Neural cell (in vitro differentiated cells): ENCODE measurements at regions not wholly inside any gene's neighbourhood (a gene's known extent, or its start where the extent isn't known, plus 50 kb on each side); places are given as distances from the start of the nearest gene placed in this dataset.
A peak's percentile ranks its signal among the peaks of the same experiment; 100 is the strongest.
"Not testable (repeated sequence)": the region's sequence is repeated elsewhere in the genome, so short reads cannot be mapped to it uniquely, and the experiment has no call there.

Source experiments
- H2AFZ ChIP-seq: fragments of 200-600, 300-800 bp; sonication (generic), shearing (Covaris generic); 2 replicates; pipeline ENCODE4 v1.6.0; 2014; ENCODE audit warnings: low read depth, mild to moderate bottlenecking, antibody characterized with exemption, low read length, moderate library complexity
- H3F3A ChIP-seq: fragments of 200-600 bp; shearing (Covaris generic); 2 replicates; pipeline ENCODE4 v1.6.1; 2016; ENCODE audit warnings: mild to moderate bottlenecking, moderate library complexity, mixed read lengths, antibody characterized with exemption, low read length; ENCODE audit not compliant: insufficient read depth, poor library complexity, severe bottlenecking
- H3K27ac ChIP-seq: fragments of 200-600, 300-800 bp; sonication (generic), shearing (Covaris generic); 2 replicates; pipeline ENCODE4 v1.5.1; 2014; ENCODE audit warnings: mild to moderate bottlenecking, low read length, moderate library complexity
- H3K27me3 ChIP-seq: fragments of 300-800, 200-600 bp; sonication (generic), shearing (Covaris generic); 2 replicates; pipeline ENCODE4 v1.6.0; 2014; ENCODE audit warnings: mild to moderate bottlenecking, low read depth, low read length, moderate library complexity; ENCODE audit not compliant: insufficient read depth
- H3K36me3 ChIP-seq: fragments of 300-800, 200-600 bp; sonication (generic), shearing (Covaris generic); 2 replicates; pipeline ENCODE4 v1.5.1; 2014; ENCODE audit warnings: mild to moderate bottlenecking, antibody characterized with exemption, low read length, moderate library complexity; ENCODE audit not compliant: insufficient read depth
- H3K4me2 ChIP-seq: fragments of 300-800, 200-600 bp; sonication (generic), shearing (Covaris generic); 2 replicates; pipeline ENCODE4 v1.6.0; 2014; ENCODE audit warnings: mild to moderate bottlenecking, low read length
- H3K4me3 ChIP-seq: fragments of 300-800, 200-600 bp; sonication (generic), shearing (Covaris generic); 2 replicates; pipeline ENCODE4 v1.5.1; 2014; ENCODE audit warnings: mild to moderate bottlenecking, low read length, moderate library complexity
- H3K79me2 ChIP-seq: fragments of 200-600 bp; shearing (Covaris generic); replicated peaks from 2 replicates; pipeline ENCODE4 v1.6.0; 2014; ENCODE audit warnings: mild to moderate bottlenecking, low read length, moderate library complexity; ENCODE audit not compliant: insufficient read depth
- H3K9ac ChIP-seq: fragments of 300-800, 200-600 bp; sonication (generic), shearing (Covaris generic); 2 replicates; pipeline ENCODE4 v1.6.1; 2016; ENCODE audit warnings: mild to moderate bottlenecking, low read length, mixed read lengths
- H3K9me2 ChIP-seq: fragments of 200-600 bp; shearing (Covaris generic); 2 replicates; pipeline ENCODE4 v1.6.1; 2016; ENCODE audit warnings: mild to moderate bottlenecking, low read length, mixed read lengths; ENCODE audit not compliant: insufficient read depth
- H3K9me3 ChIP-seq: fragments of 200-600, 300-800 bp; sonication (generic), shearing (Covaris generic); 2 replicates; pipeline ENCODE4 v1.6.1; 2016; ENCODE audit warnings: mild to moderate bottlenecking, mixed run types, low read length, moderate library complexity, mixed read lengths
- H4K20me1 ChIP-seq: fragments of 200-600 bp; shearing (Covaris generic); 2 replicates; pipeline ENCODE4 v1.6.1; 2016; ENCODE audit warnings: mild to moderate bottlenecking, mixed run types; ENCODE audit not compliant: insufficient read depth
- EP300 ChIP-seq: fragments of 450-650 bp; conservative IDR thresholded peaks from 2 replicates; pipeline ENCODE4 v1.6.1; 2014; ENCODE audit warnings: antibody characterized with exemption, mild to moderate bottlenecking, moderate library complexity; ENCODE audit not compliant: poor library complexity, severe bottlenecking
- EZH2 ChIP-seq: fragments of 200-600, 300-800 bp; shearing (Covaris generic), sonication (generic); IDR thresholded peaks from 2 replicates; pipeline ENCODE4 v1.6.1; 2014; ENCODE audit warnings: antibody characterized with exemption, low read length, borderline replicate concordance, mild to moderate bottlenecking; ENCODE audit not compliant: insufficient read depth, poor library complexity, severe bottlenecking
- MXI1 ChIP-seq: fragments of 450-650 bp; conservative IDR thresholded peaks from 2 replicates; pipeline ENCODE4 v1.6.1; 2014; ENCODE audit warnings: antibody characterized with exemption, mild to moderate bottlenecking; ENCODE audit not compliant: poor library complexity, severe bottlenecking
- POLR2AphosphoS5 ChIP-seq: IDR thresholded peaks from 2 replicates; pipeline ENCODE4 v1.6.1; 2012
- RAD21 ChIP-seq: fragments of 450-650 bp; conservative IDR thresholded peaks from 2 replicates; pipeline ENCODE4 v1.6.1; 2014; ENCODE audit warnings: antibody characterized with exemption, mild to moderate bottlenecking, moderate library complexity
- REST ChIP-seq: IDR thresholded peaks from 2 replicates; pipeline ENCODE4 v1.6.1; 2012; ENCODE audit warnings: borderline replicate concordance
- SMC3 ChIP-seq: fragments of 450-650 bp; conservative IDR thresholded peaks from 2 replicates; pipeline ENCODE4 v1.6.1; 2014; ENCODE audit warnings: antibody characterized with exemption, mild to moderate bottlenecking, moderate library complexity; ENCODE audit not compliant: poor library complexity
- TAF1 ChIP-seq: IDR thresholded peaks from 2 replicates; pipeline ENCODE4 v1.6.1; 2012; ENCODE audit warnings: low read depth
- TF ChIP-seq, protein P1 (sequence below): fragments of 450-650 bp; IDR thresholded peaks from 2 replicates; pipeline ENCODE4 v1.5.1; 2014; ENCODE audit warnings: antibody characterized with exemption, mild to moderate bottlenecking, moderate library complexity; ENCODE audit not compliant: poor library complexity, severe bottlenecking

DNA sequence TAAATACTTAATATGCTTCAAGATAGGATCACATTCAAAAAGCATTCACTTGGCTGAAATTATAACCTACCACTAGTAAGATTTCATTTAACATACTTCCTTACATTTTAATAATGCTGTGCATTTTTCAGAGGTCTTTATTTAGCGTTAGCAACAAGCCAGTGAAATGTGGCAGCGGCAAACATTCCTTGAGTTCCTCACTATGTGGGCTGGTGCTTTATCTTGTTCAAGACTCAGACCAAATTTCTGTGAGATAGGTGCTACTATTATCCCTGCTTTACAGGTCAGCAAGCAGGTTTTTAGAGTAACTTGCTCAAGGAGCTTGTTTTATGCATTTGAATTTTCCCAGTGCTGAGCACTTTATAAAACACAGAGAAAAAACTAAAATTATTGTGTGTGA is 132.7 kb downstream of the PLPPR4 start:
- no peaks in the 10 kb centered on the region for H4K20me1 ChIP-seq
- no peaks in the 10 kb centered on the region for H3K9me2 ChIP-seq
- no peak overlapping the region for H3K9ac ChIP-seq
- H3K9me3 ChIP-seq, result no peaks in the 10 kb centered on the region
- H3K4me3 ChIP-seq, result no peak overlapping the region
- no peaks in the 10 kb centered on the region for H3K36me3 ChIP-seq
- H2AFZ ChIP-seq, result no peak overlapping the region
- no peak overlapping the region for H3K4me2 ChIP-seq
- peak overlapping the region; percentile 61 for H3K27ac ChIP-seq
- H3F3A ChIP-seq, result no peaks in the 10 kb centered on the region
- H3K27me3 ChIP-seq, result no peaks in the 10 kb centered on the region
- TF ChIP-seq, protein P1, sequence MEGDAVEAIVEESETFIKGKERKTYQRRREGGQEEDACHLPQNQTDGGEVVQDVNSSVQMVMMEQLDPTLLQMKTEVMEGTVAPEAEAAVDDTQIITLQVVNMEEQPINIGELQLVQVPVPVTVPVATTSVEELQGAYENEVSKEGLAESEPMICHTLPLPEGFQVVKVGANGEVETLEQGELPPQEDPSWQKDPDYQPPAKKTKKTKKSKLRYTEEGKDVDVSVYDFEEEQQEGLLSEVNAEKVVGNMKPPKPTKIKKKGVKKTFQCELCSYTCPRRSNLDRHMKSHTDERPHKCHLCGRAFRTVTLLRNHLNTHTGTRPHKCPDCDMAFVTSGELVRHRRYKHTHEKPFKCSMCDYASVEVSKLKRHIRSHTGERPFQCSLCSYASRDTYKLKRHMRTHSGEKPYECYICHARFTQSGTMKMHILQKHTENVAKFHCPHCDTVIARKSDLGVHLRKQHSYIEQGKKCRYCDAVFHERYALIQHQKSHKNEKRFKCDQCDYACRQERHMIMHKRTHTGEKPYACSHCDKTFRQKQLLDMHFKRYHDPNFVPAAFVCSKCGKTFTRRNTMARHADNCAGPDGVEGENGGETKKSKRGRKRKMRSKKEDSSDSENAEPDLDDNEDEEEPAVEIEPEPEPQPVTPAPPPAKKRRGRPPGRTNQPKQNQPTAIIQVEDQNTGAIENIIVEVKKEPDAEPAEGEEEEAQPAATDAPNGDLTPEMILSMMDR, result no peak
- TF ChIP-seq EZH2 (no peak), TAF1 (no peak), SMC3 (no peak), MXI1 (no peak), REST (no peak), EP300 (no peak), POLR2AphosphoS5 (no peak), RAD21 (no peak)
- no peaks in the 10 kb centered on the region for H3K79me2 ChIP-seq

- Histone ChIP-seq H3K4me3 (peak overlapping the region; percentile 4), H3K9me3 (no peaks in the 10 kb centered on the region), H3K36me3 (no peaks in the 10 kb centered on the region), H4K20me1 (no peaks in the 10 kb centered on the region), H3F3A (no peaks in the 10 kb centered on the region), H3K4me2 (no peak overlapping the region), H2AFZ (peak overlapping the region; percentile 0), H3K9ac (no peak overlapping the region), H3K79me2 (no peaks in the 10 kb centered on the region), H3K27ac (peak overlapping the region; percentile 61), H3K27me3 (no peaks in the 10 kb centered on the region), H3K9me2 (no peaks in the 10 kb centered on the region)
- peak; percentile 26 for TF ChIP-seq SMC3
- TF ChIP-seq MXI1, result no peak
- peak; percentile 69 for TF ChIP-seq EP300
- TF ChIP-seq POLR2AphosphoS5, result peak; percentile 38
- peak; percentile 33 for TF ChIP-seq RAD21
These were observed 133.6 kb downstream of the PLPPR4 start for GRCh38 chr1:99397863-99398262.

DNA sequence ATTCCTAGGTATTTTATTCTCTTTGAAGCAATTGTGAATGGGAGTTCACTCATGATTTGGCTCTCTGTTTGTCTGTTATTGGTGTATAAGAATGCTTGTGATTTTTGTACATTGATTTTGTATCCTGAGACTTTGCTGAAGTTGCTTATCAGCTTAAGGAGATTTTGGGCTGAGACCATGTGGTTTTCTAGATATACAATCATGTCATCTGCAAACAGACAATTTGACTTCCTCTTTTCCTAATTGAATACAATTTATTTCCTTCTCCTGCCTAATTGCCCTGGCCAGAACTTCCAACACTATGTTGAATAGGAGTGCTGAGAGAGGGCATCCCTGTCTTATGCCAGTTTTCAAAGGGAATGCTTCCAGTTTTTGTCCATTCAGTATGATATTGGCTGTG is 137.3 kb downstream of the PLPPR4 start:
- H3K36me3 ChIP-seq, H2AFZ ChIP-seq, H4K20me1 ChIP-seq, H3K27ac ChIP-seq, H3K4me3 ChIP-seq, H3K4me2 ChIP-seq, H3K9me3 ChIP-seq, H3F3A ChIP-seq, H3K9ac ChIP-seq, H3K9me2 ChIP-seq, H3K79me2 ChIP-seq, H3K27me3 ChIP-seq: not testable (repeated sequence)

DNA sequence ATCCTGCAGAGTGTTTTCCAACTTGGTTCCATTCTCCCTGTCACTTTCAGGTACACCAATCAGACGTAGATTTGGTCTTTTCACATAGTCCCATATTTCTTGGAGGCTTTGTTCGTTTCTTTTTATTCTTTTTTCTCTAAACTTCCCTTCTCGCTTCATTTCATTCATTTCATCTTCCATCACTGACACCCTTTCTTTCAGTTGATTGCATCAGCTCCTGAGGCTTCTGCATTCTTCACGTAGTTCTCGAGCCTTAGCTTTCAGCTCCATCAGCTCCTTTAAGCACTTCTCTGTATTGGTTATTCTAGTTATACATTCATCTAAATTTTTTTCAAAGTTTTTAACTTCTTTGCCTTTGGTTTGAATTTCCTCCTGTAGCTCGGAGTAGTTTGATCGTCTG is 140.1 kb downstream of the PLPPR4 start:
- H3K36me3 ChIP-seq, H3K27me3 ChIP-seq, H3K79me2 ChIP-seq, H3K27ac ChIP-seq, H3K9me2 ChIP-seq, H2AFZ ChIP-seq, H3K4me2 ChIP-seq, H3F3A ChIP-seq, H4K20me1 ChIP-seq, H3K4me3 ChIP-seq, H3K9me3 ChIP-seq, H3K9ac ChIP-seq: not testable (repeated sequence)

- not testable (repeated sequence) for H3K27me3 ChIP-seq, H3K9me3 ChIP-seq, H3K9ac ChIP-seq, H3K79me2 ChIP-seq, H3K9me2 ChIP-seq, H3K4me2 ChIP-seq, H4K20me1 ChIP-seq, H3K36me3 ChIP-seq, H2AFZ ChIP-seq, H3K4me3 ChIP-seq, H3K27ac ChIP-seq, H3F3A ChIP-seq
These were observed 141.0 kb downstream of the PLPPR4 start for GRCh38 chr1:99405325-99405724.
